Kidney (tissue), 13 donors: ENCODE measurements at regions not wholly inside any gene's neighbourhood (a gene's known extent, or its start where the extent isn't known, plus 50 kb on each side); places are given as distances from the start of the nearest gene placed in this dataset.

ENCODE experiments used
- DNase-seq, 5 donors: peaks; one replicate each; pipeline ENCODE4 v3.0.0-alpha.2; 2013 to 2020
- FAIRE-seq: peaks from 2 replicates; lab custom pipeline; 2012; peaks lifted over from hg19 to GRCh38; lab: Jason Lieb, UNC
- H3K27ac ChIP-seq, 2 donors: one replicate each; pipeline ENCODE4 v1.7.0; 2013; ENCODE audit warnings: low read depth in 2 of 2, low read length in 2 of 2, inconsistent platforms in 1 of 2
- H3K27me3 ChIP-seq: one replicate; pipeline ENCODE4 v1.7.1; 2013; ENCODE audit warnings: low read length, inconsistent platforms; ENCODE audit not compliant: control insufficient read depth, insufficient read depth
- H3K36me3 ChIP-seq, 3 donors: one replicate each; pipeline versions ENCODE4 v1.7.0 to v1.7.1; 2013; ENCODE audit warnings: low read length in 3 of 3, control low read depth in 1 of 3, inconsistent platforms in 1 of 3; ENCODE audit not compliant: insufficient read depth in 3 of 3, control insufficient read depth in 2 of 3
- H3K4me1 ChIP-seq, 3 donors: one replicate each; pipeline versions ENCODE4 v1.7.0 to v1.7.1; 2013; ENCODE audit warnings: low read length in 3 of 3, inconsistent platforms in 1 of 3, low read depth in 1 of 3; ENCODE audit not compliant: control insufficient read depth in 2 of 3, insufficient read depth in 2 of 3
- H3K4me3 ChIP-seq, 3 donors: one replicate each; pipeline versions ENCODE4 v1.7.0 to v1.8.1; 2013; ENCODE audit warnings: low read length in 3 of 3, control low read depth in 1 of 3, inconsistent platforms in 1 of 3
- H3K9ac ChIP-seq, 3 donors: one replicate each; pipeline versions ENCODE4 v1.7.0 to v1.7.1; 2013; ENCODE audit warnings: low read length in 3 of 3, control low read depth in 1 of 3, inconsistent platforms in 1 of 3
- H3K9me3 ChIP-seq, 3 donors: one replicate each; pipeline versions ENCODE4 v1.7.0 to v1.7.1; 2013; ENCODE audit warnings: low read length in 3 of 3, control low read depth in 1 of 3, inconsistent platforms in 1 of 3; ENCODE audit not compliant: control insufficient read depth in 2 of 3, insufficient read depth in 1 of 3
- intact Hi-C: fragments of 100-400 bp; cut with DNase I; formaldehyde crosslinking; loops from one replicate; pipeline ENCODE4 v1.11.1; 2022
- TF ChIP-seq, protein P1 (sequence below): IDR thresholded peaks from 3 replicates; pipeline ENCODE4 v1.5.1; 2012; ENCODE audit warnings: mild to moderate bottlenecking, moderate library complexity, borderline replicate concordance; ENCODE audit not compliant: insufficient read depth; ENCODE audit errors: extremely low read depth
- donor health status: control.
- donor health status: control.
- donor health status: control.
- donor health status: control.
- donor health status: control.
- donor health status: DM: yes; HTN: yes; CAD: no.
- donor health status: Normal renal cell carcinoma (clear cell type).

DNA sequence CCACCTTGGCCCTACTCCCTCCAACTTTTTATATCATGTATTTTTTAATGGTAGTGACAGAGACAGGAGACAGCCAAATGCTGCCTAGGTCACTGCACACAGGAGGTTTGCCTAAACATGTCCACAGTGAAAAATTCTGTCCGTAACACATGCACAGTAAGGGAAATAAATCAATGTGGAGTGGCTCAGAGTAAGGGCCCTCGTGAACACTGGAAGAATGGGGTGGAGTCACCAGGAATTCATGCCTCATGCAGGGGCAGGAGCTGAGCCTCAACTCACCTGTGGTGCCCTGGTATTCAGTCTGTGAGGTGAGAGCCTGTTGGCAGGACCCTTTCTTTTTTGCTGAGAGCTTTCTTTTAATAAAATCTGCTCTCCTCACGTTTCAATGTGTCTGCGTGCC, 289.1 kb downstream of the TGFB2 start:
- TF ChIP-seq, protein P1, sequence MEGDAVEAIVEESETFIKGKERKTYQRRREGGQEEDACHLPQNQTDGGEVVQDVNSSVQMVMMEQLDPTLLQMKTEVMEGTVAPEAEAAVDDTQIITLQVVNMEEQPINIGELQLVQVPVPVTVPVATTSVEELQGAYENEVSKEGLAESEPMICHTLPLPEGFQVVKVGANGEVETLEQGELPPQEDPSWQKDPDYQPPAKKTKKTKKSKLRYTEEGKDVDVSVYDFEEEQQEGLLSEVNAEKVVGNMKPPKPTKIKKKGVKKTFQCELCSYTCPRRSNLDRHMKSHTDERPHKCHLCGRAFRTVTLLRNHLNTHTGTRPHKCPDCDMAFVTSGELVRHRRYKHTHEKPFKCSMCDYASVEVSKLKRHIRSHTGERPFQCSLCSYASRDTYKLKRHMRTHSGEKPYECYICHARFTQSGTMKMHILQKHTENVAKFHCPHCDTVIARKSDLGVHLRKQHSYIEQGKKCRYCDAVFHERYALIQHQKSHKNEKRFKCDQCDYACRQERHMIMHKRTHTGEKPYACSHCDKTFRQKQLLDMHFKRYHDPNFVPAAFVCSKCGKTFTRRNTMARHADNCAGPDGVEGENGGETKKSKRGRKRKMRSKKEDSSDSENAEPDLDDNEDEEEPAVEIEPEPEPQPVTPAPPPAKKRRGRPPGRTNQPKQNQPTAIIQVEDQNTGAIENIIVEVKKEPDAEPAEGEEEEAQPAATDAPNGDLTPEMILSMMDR = no peak
- intact Hi-C loops = no loop called here
- H3K4me1 ChIP-seq = no peaks in the 10 kb centered on the region
- no peak overlapping the region for H3K4me3 ChIP-seq
- H3K9me3 ChIP-seq = peaks cover 0 to 3% (median 0%) of the 10 kb centered on the region in 3 donors
- FAIRE-seq (no peak), DNase-seq (no peak)
- no peaks in the 10 kb centered on the region for H3K27me3 ChIP-seq
- H3K27ac ChIP-seq = no peak overlapping the region
- H3K36me3 ChIP-seq = no peaks in the 10 kb centered on the region
- H3K9ac ChIP-seq = no peak overlapping the region

DNA sequence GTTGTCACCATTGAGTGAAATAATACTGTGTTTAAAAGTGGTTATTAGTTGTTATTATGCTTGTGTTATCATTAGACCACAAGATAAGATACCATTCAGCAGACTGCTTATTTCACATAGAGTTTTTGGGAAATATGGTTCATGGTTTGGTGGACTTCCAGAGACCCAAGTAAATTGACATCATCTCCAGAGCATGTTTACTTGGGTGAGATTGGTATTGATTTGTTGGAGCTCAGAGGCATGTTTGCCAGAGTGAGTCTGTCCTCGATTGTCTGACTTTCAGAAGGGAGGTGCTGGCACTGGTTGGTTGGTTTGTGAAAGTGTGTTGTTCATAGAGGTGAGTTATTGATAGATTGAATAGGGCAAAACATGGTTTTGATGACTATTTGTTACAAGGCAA, 291.4 kb downstream of the TGFB2 start:
- no peak for DNase-seq
- no peaks in the 10 kb centered on the region for H3K36me3 ChIP-seq
- intact Hi-C loops = no loop called here
- no peak overlapping the region for H3K27ac ChIP-seq
- H3K27me3 ChIP-seq = no peaks in the 10 kb centered on the region
- no peak for FAIRE-seq
- H3K9me3 ChIP-seq = peaks cover 0 to 3% (median 0%) of the 10 kb centered on the region in 3 donors
- H3K9ac ChIP-seq = no peak overlapping the region
- no peaks in the 10 kb centered on the region for H3K4me1 ChIP-seq
- H3K4me3 ChIP-seq = no peak overlapping the region
- TF ChIP-seq, protein P1 = no peak

GRCh38 chr1:218640173-218640572, 295.0 kb downstream of the TGFB2 start:
- H3K4me3 ChIP-seq = no peak overlapping the region
- no peak overlapping the region for H3K9ac ChIP-seq
- intact Hi-C loops = no loop called here
- FAIRE-seq (no peak), DNase-seq (no peak)
- H3K4me1 ChIP-seq = no peaks in the 10 kb centered on the region
- H3K36me3 ChIP-seq = no peaks in the 10 kb centered on the region
- no peak overlapping the region for H3K27ac ChIP-seq
- TF ChIP-seq, protein P1 = no peak
- H3K9me3 ChIP-seq = no peaks in the 10 kb centered on the region
- H3K27me3 ChIP-seq = no peaks in the 10 kb centered on the region
